ENCODE measurements at regions not wholly inside any gene's neighbourhood (a gene's known extent, or its start where the extent isn't known, plus 50 kb on each side); places are given as distances from the start of the nearest gene placed in this dataset.

GRCh38 chr18:22493255-22493654, 75.5 kb upstream of the CTAGE1 start (continued):
- TF ChIP-seq ZNF281 (CRISPR knock-in tag; IDR thresholded peaks at IDR 0.05) (no peak), HMGA2 (CRISPR knock-in tag; IDR thresholded peaks at IDR 0.05) (no peak), ERG (CRISPR knock-in tag; IDR thresholded peaks at IDR 0.05) (no peak), ZNF121 (CRISPR knock-in tag; IDR thresholded peaks at IDR 0.05) (no peak), ZNF138 (CRISPR knock-in tag; conservative IDR thresholded peaks at IDR 0.05) (no peak), OVOL2 (CRISPR knock-in tag; IDR thresholded peaks at IDR 0.05; ENCODE audit: borderline replicate concordance) (no peak)

GRCh38 chr18:22493940-22494339, 76.2 kb upstream of the CTAGE1 start:
- ChIA-PET POLR2A (no interaction called here), CTCF (no interaction called here)
- Mint-ChIP-seq H3K9me3 (peaks cover 32% of the 10 kb centered on the region), H3K36me3 (peaks cover 8% of the 10 kb centered on the region), H3K4me1 (no peaks in the 10 kb centered on the region), H3K27me3 (ENCODE audit: low read depth) (no peaks in the 10 kb centered on the region; the same call in 1 of the 2 replicates), H3K4me3 (no peak overlapping the region), H3K27ac (no peak overlapping the region)
- TF ChIP-seq NFATC4 (CRISPR knock-in tag; IDR thresholded peaks at IDR 0.05) (no peak), JUN (CRISPR knock-in tag; IDR thresholded peaks at IDR 0.05) (no peak), ATF2 (CRISPR knock-in tag; IDR thresholded peaks at IDR 0.05; ENCODE audit: borderline replicate concordance, low read depth) (no peak)
- DNase-seq (ENCODE audit: low spot score) (no peak), ATAC-seq (no peak)

- CTCF ChIA-PET, result no interaction called here
- H3K4me3 Mint-ChIP-seq, result no peak overlapping the region
- peaks cover 40% of the 10 kb centered on the region for H3K9me3 Mint-ChIP-seq
- no peaks in the 10 kb centered on the region for H3K4me1 Mint-ChIP-seq
- ATAC-seq (no peak), DNase-seq (ENCODE audit: low spot score) (no peak)
- H3K36me3 Mint-ChIP-seq, result peaks cover 10% of the 10 kb centered on the region
- no peak overlapping the region for H3K27ac Mint-ChIP-seq
- H3K27me3 Mint-ChIP-seq (ENCODE audit: low read depth), result no peaks in the 10 kb centered on the region; the same call in 1 of the 2 replicates
- POLR2A ChIA-PET, result no interaction called here
- TF ChIP-seq AFF4 (CRISPR knock-in tag; IDR thresholded peaks at IDR 0.05; ENCODE audit: borderline replicate concordance) (no peak), CDX4 (CRISPR knock-in tag; IDR thresholded peaks at IDR 0.05; ENCODE audit: borderline replicate concordance) (no peak), MLX (CRISPR knock-in tag; IDR thresholded peaks at IDR 0.05) (no peak), PREB (CRISPR knock-in tag; IDR thresholded peaks at IDR 0.05; ENCODE audit: borderline replicate concordance) (no peak), ZSCAN18 (CRISPR knock-in tag; IDR thresholded peaks at IDR 0.05) (no peak), ATF6 (CRISPR knock-in tag; IDR thresholded peaks at IDR 0.05) (no peak), GABPB1 (CRISPR knock-in tag; IDR thresholded peaks at IDR 0.05) (no peak), ZNF416 (CRISPR knock-in tag; IDR thresholded peaks at IDR 0.05) (no peak), CREM (CRISPR knock-in tag; IDR thresholded peaks at IDR 0.05) (no peak)
Observed at GRCh38 chr18:22494771-22495170, 77.1 kb upstream of the CTAGE1 start.

All from WTC11 (cell line).